OCI-LY3 (cell line): ENCODE measurements at regions not wholly inside any gene's neighbourhood (a gene's known extent, or its start where the extent isn't known, plus 50 kb on each side); places are given as distances from the start of the nearest gene placed in this dataset.

Source experiments
- EZH2phosphoT487 ChIP-seq: fragments of 200-600 bp; shearing (Covaris generic); IDR thresholded peaks from 2 replicates; pipeline ENCODE4 v1.6.1; 2018; ENCODE audit warnings: antibody characterized with exemption, mixed run types, low read depth
- TF ChIP-seq, protein P1 (sequence below): fragments of 200-600, 300-600 bp; sonication (generic); IDR thresholded peaks from 2 replicates; pipeline ENCODE4 v1.5.1; 2014; ENCODE audit warnings: antibody characterized with exemption, low read length, low read depth

DNA sequence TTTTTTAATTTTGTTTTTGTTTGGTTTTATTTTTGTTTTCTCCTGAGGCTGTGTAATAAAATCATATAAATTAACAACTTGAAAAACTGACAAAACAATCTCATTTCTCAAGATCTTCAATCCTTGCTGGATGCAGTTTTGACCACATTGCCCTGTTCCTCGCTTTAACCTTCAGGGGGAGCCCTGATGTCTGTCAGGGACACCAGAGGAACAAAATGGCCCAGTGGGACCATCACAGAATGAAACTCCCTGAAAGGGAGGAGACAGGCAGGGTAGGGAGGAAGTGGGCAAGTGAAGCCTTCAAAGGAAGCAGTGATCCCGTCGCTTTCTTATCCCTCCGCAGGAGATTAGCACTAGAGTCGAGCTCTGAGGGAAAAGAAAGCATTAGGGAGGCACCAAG lies 274.9 kb upstream of the LDB2 start:
- TF ChIP-seq, protein P1, sequence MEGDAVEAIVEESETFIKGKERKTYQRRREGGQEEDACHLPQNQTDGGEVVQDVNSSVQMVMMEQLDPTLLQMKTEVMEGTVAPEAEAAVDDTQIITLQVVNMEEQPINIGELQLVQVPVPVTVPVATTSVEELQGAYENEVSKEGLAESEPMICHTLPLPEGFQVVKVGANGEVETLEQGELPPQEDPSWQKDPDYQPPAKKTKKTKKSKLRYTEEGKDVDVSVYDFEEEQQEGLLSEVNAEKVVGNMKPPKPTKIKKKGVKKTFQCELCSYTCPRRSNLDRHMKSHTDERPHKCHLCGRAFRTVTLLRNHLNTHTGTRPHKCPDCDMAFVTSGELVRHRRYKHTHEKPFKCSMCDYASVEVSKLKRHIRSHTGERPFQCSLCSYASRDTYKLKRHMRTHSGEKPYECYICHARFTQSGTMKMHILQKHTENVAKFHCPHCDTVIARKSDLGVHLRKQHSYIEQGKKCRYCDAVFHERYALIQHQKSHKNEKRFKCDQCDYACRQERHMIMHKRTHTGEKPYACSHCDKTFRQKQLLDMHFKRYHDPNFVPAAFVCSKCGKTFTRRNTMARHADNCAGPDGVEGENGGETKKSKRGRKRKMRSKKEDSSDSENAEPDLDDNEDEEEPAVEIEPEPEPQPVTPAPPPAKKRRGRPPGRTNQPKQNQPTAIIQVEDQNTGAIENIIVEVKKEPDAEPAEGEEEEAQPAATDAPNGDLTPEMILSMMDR, result peak; percentile 58
- TF ChIP-seq EZH2phosphoT487, result no peak
